ENCODE measurements at regions not wholly inside any gene's neighbourhood (a gene's known extent, or its start where the extent isn't known, plus 50 kb on each side); places are given as distances from the start of the nearest gene placed in this dataset.
A peak's percentile ranks its signal among the peaks of the same experiment; 100 is the strongest.

GRCh38 chr6:134446896-134447295 is 129.0 kb upstream of the SGK1 start:
- H3K27ac Mint-ChIP-seq, result no peak overlapping the region
- peaks cover 26% of the 10 kb centered on the region for H3K4me1 Mint-ChIP-seq
- H3K36me3 Mint-ChIP-seq, result no peaks in the 10 kb centered on the region
- no peak overlapping the region for H3K4me3 Mint-ChIP-seq
- ATAC-seq, result no peak
- no peaks in the 10 kb centered on the region for H3K27me3 Mint-ChIP-seq
- no peaks in the 10 kb centered on the region for H3K9me3 Mint-ChIP-seq

- no peak for ATAC-seq
- H3K4me1 Mint-ChIP-seq, result peaks cover 20% of the 10 kb centered on the region
- no peak overlapping the region for H3K27ac Mint-ChIP-seq
Observed at GRCh38 chr6:134446218-134446848, 128.4 kb upstream of the SGK1 start.

GRCh38 chr6:134443009-134443408 is 125.1 kb upstream of the SGK1 start:
- peaks cover 14% of the 10 kb centered on the region for H3K4me1 Mint-ChIP-seq
- ATAC-seq, result no peak
- H3K27me3 Mint-ChIP-seq, result no peaks in the 10 kb centered on the region
- no peaks in the 10 kb centered on the region for H3K36me3 Mint-ChIP-seq
- H3K4me3 Mint-ChIP-seq, result no peak overlapping the region
- H3K27ac Mint-ChIP-seq, result no peak overlapping the region
- H3K9me3 Mint-ChIP-seq, result no peaks in the 10 kb centered on the region

More at GRCh38 chr6:134446218-134446848, 128.4 kb upstream of the SGK1 start:
- H3K27me3 Mint-ChIP-seq, result no peaks in the 10 kb centered on the region
- H3K36me3 Mint-ChIP-seq, result no peaks in the 10 kb centered on the region
- no peaks in the 10 kb centered on the region for H3K9me3 Mint-ChIP-seq
- no peak overlapping the region for H3K4me3 Mint-ChIP-seq

GRCh38 chr6:134442073-134442472 is 124.2 kb upstream of the SGK1 start:
- H3K27ac Mint-ChIP-seq, result no peak overlapping the region
- H3K4me3 Mint-ChIP-seq, result no peak overlapping the region
- no peaks in the 10 kb centered on the region for H3K9me3 Mint-ChIP-seq
- H3K27me3 Mint-ChIP-seq, result no peaks in the 10 kb centered on the region
- peaks cover 16% of the 10 kb centered on the region for H3K4me1 Mint-ChIP-seq
- no peaks in the 10 kb centered on the region for H3K36me3 Mint-ChIP-seq
- no peak for ATAC-seq

- Mint-ChIP-seq H3K36me3 (no peaks in the 10 kb centered on the region), H3K4me3 (no peak overlapping the region)
Observed at GRCh38 chr6:134438837-134439236, 120.9 kb upstream of the SGK1 start.

GRCh38 chr6:134437376-134437775 is 119.5 kb upstream of the SGK1 start:
- Mint-ChIP-seq H3K4me3 (peak overlapping the region; percentile 26), H3K9me3 (no peaks in the 10 kb centered on the region), H3K4me1 (peaks cover 26% of the 10 kb centered on the region), H3K27ac (peak overlapping the region; percentile 74), H3K36me3 (no peaks in the 10 kb centered on the region), H3K27me3 (no peaks in the 10 kb centered on the region)
- peak; percentile 81 for ATAC-seq

More at GRCh38 chr6:134438837-134439236, 120.9 kb upstream of the SGK1 start:
- Mint-ChIP-seq H3K9me3 (no peaks in the 10 kb centered on the region), H3K4me1 (peaks cover 26% of the 10 kb centered on the region), H3K27ac (no peak overlapping the region), H3K27me3 (no peaks in the 10 kb centered on the region)
- ATAC-seq, result no peak

- no peak for ATAC-seq
- Mint-ChIP-seq H3K9me3 (no peaks in the 10 kb centered on the region), H3K4me3 (peak overlapping the region; percentile 64), H3K36me3 (no peaks in the 10 kb centered on the region), H3K27me3 (no peaks in the 10 kb centered on the region), H3K27ac (peak overlapping the region; percentile 74), H3K4me1 (peaks cover 26% of the 10 kb centered on the region)
Observed at GRCh38 chr6:134436950-134437349, 119.0 kb upstream of the SGK1 start.

- Mint-ChIP-seq H3K4me1 (peaks cover 26% of the 10 kb centered on the region), H3K4me3 (peak overlapping the region; percentile 64), H3K27ac (peak overlapping the region; percentile 74), H3K27me3 (no peaks in the 10 kb centered on the region), H3K36me3 (no peaks in the 10 kb centered on the region), H3K9me3 (no peaks in the 10 kb centered on the region)
- peak; percentile 90 for ATAC-seq
Observed at GRCh38 chr6:134436281-134436815, 118.4 kb upstream of the SGK1 start.

GRCh38 chr6:134435814-134436280 is 117.9 kb upstream of the SGK1 start:
- Mint-ChIP-seq H3K4me1 (peaks cover 26% of the 10 kb centered on the region), H3K27ac (peak overlapping the region; percentile 74), H3K27me3 (no peaks in the 10 kb centered on the region), H3K4me3 (peak overlapping the region; percentile 64), H3K9me3 (no peaks in the 10 kb centered on the region), H3K36me3 (no peaks in the 10 kb centered on the region)
- ATAC-seq, result no peak

- Mint-ChIP-seq H3K27me3 (no peaks in the 10 kb centered on the region), H3K4me3 (no peak overlapping the region), H3K4me1 (peaks cover 26% of the 10 kb centered on the region), H3K36me3 (no peaks in the 10 kb centered on the region), H3K9me3 (no peaks in the 10 kb centered on the region), H3K27ac (no peak overlapping the region)
- ATAC-seq, result no peak
Observed at GRCh38 chr6:134434019-134434942, 116.4 kb upstream of the SGK1 start.

GRCh38 chr6:134432036-134432435 is 114.1 kb upstream of the SGK1 start:
- no peak overlapping the region for H3K27ac Mint-ChIP-seq
- no peaks in the 10 kb centered on the region for H3K36me3 Mint-ChIP-seq
- peaks cover 16% of the 10 kb centered on the region for H3K4me1 Mint-ChIP-seq
- ATAC-seq, result no peak
- no peak overlapping the region for H3K4me3 Mint-ChIP-seq
- H3K27me3 Mint-ChIP-seq, result no peaks in the 10 kb centered on the region
- no peaks in the 10 kb centered on the region for H3K9me3 Mint-ChIP-seq

- ATAC-seq, result no peak
- Mint-ChIP-seq H3K27ac (no peak overlapping the region), H3K4me3 (no peak overlapping the region), H3K9me3 (no peaks in the 10 kb centered on the region), H3K4me1 (peaks cover 14% of the 10 kb centered on the region), H3K36me3 (no peaks in the 10 kb centered on the region), H3K27me3 (no peaks in the 10 kb centered on the region)
Observed at GRCh38 chr6:134431421-134431859, 113.5 kb upstream of the SGK1 start.

GRCh38 chr6:134429861-134430380 is 112.0 kb upstream of the SGK1 start:
- peaks cover 11% of the 10 kb centered on the region for H3K4me1 Mint-ChIP-seq
- no peaks in the 10 kb centered on the region for H3K36me3 Mint-ChIP-seq
- H3K4me3 Mint-ChIP-seq, result no peak overlapping the region
- ATAC-seq, result no peak
- no peak overlapping the region for H3K27ac Mint-ChIP-seq
- no peaks in the 10 kb centered on the region for H3K27me3 Mint-ChIP-seq
- H3K9me3 Mint-ChIP-seq, result no peaks in the 10 kb centered on the region

- ATAC-seq, result no peak
- peaks cover 18% of the 10 kb centered on the region for H3K4me1 Mint-ChIP-seq
- H3K9me3 Mint-ChIP-seq, result peaks cover 2% of the 10 kb centered on the region
- no peaks in the 10 kb centered on the region for H3K27me3 Mint-ChIP-seq
- no peak overlapping the region for H3K4me3 Mint-ChIP-seq
- no peak overlapping the region for H3K27ac Mint-ChIP-seq
- H3K36me3 Mint-ChIP-seq, result no peaks in the 10 kb centered on the region
Observed at GRCh38 chr6:134427721-134428120, 109.8 kb upstream of the SGK1 start.

GRCh38 chr6:134426623-134427022 is 108.7 kb upstream of the SGK1 start:
- Mint-ChIP-seq H3K4me3 (no peak overlapping the region), H3K36me3 (no peaks in the 10 kb centered on the region), H3K9me3 (peaks cover 2% of the 10 kb centered on the region), H3K27me3 (no peaks in the 10 kb centered on the region), H3K27ac (no peak overlapping the region), H3K4me1 (peaks cover 23% of the 10 kb centered on the region)
- no peak for ATAC-seq

Measured in stimulated activated memory B cell treated with anti-CD40 and anti-IgM and Interleukin-4, amounts not matched to agents 10 μg/mL and 1 μg/mL and 100 μg/mL, for 72 hours (primary cell).